Fibroblast of the aortic adventitia (primary cell): ENCODE measurements at regions not wholly inside any gene's neighbourhood (a gene's known extent, or its start where the extent isn't known, plus 50 kb on each side); places are given as distances from the start of the nearest gene placed in this dataset.

ENCODE experiments used
- DNase-seq: peaks from one replicate; pipeline ENCODE4 v3.0.0-alpha.2; 2010; ENCODE audit warnings: low read depth
- H3K4me3 ChIP-seq: 2 replicates; pipeline ENCODE4 v1.5.1; 2011; ENCODE audit warnings: low read depth, mild to moderate bottlenecking, control low read depth, low read length, moderate library complexity
- CTCF ChIP-seq: IDR thresholded peaks from 2 replicates; pipeline ENCODE4 v1.5.1; 2011; ENCODE audit warnings: mild to moderate bottlenecking, low read length, control low read depth, inconsistent platforms; ENCODE audit not compliant: insufficient read depth

DNA sequence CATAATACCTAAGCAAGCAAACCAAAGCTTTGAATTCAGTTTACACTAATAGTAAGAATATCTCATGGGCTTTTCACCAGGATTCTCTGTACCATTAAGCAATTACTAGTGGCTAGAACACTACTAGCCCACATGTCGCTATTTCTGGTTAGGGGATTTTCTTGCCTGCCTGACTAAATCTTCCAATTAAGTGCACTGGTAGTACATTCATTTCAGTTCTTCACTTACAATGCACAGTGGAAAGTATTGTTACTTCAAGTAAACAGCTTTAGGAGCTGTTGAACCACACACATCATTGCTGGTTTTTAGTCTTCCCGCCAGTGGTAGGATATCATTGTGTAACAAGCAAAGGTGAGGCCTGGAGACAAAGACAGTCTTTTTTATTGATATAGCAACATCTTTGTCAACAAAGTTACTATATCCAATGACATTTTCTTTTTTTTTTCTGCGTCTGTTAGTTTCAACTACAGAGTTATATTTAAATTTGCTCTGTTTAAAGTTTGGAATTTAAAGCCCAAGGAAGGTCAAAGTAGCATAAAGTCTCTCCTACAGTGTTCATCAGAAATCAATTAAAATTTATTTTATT, 826.8 kb upstream of the NR2F2 start:
- DNase-seq: no peak
- no peak overlapping the region for H3K4me3 ChIP-seq
- no peak for TF ChIP-seq CTCF

DNA sequence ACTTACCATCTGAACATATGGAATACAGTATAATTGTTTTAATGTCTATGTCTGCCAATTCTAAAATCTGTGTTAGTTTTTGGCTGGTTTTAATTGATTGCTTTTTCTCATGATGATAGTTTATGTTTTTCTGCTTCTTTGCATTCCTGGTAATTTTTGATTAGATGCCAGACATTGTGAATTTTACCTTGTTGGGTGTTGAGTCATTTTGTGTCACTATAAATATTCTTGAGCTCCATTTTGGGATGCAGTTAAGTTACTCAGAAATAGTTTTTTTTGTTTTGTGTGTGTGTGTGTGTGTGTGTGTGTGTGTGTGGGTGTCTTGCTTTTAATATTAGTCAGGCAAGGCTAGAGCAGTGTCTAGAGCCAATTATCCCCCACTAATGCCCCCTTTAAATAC, 818.8 kb upstream of the NR2F2 start:
- no peak overlapping the region for H3K4me3 ChIP-seq
- DNase-seq: peak; percentile 34
- no peak for TF ChIP-seq CTCF

- H3K4me3 ChIP-seq: no peak overlapping the region
- no peak for TF ChIP-seq CTCF
- DNase-seq: no peak
Observed at GRCh38 chr15:95512906-95513305, 817.6 kb upstream of the NR2F2 start.

DNA sequence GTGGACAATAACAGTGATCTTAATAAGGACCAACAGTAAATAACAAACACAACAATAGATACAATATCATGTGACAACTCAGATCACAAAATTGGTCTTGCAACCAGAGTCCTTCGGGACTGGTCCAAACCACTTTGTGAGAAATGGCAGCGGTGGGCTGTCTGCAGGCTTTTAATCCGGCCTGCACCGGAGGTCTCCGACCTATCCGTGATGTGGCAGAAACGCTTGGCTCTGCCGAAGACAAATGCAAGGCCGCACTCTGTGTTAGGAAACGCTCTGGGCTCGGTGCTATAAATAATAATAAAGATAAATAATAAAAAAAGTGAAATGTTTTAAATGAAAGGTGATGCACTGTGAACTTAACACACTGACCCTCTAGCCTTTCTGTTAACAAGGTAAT, 810.6 kb upstream of the NR2F2 start:
- no peak for TF ChIP-seq CTCF
- DNase-seq: no peak
- H3K4me3 ChIP-seq: no peak overlapping the region

DNA sequence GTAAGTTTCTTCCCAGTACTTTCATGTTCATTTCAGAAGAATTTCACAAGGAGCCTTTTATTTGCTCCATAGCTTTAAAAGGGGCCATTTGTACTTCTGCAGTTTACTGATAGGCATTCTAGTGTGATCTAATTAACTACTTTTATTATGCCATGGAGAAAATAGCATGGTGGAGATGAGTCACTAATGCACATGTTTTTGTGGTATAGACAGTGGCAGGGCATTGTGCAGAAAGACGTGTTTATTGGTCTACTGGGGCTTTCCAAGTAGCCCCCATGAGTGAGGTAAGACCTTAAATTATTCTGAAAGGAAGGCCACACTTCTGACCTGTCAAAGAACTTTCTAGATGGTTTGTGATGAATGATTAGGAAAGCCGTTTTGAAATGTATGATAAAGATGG, 810.0 kb upstream of the NR2F2 start:
- no peak for DNase-seq
- no peak for TF ChIP-seq CTCF
- no peak overlapping the region for H3K4me3 ChIP-seq

DNA sequence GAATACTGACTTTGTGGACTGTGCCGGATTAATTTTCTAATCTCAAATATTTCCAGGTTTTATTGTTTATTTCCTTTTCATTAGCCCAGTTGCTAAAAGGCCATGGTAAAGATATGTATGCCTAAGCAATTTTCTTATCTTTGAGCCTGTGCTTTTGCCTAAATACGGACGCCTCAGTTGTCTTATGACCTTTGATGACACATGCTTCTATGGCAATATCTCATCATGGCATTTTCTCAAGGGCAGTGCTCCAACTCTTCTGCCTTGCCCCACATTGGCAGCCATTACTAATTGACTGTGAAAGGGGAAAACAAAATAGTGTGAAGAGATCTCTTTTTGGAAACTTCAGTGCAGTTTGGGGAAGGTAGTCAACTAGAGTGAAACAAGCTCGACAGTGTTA, 809.6 kb upstream of the NR2F2 start:
- no peak overlapping the region for H3K4me3 ChIP-seq
- no peak for TF ChIP-seq CTCF
- DNase-seq: no peak

DNA sequence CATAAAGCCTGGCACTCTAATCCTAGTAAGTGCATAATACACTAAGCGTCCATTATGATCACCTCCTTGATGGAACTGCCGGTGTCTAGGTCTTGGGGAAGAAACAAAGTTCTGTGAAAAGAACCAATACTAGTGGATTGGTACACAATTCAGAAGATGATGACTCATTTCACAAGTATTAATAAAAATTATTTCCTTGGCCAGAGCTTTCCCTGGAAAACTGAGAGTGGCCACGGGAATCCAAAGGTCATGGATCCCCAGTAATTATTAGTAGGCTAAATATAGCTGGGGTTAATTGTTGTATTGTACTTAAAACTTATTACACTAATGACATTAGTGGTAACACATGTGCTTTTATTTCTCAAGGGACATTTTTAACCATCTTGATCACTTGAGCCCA, 808.0 kb upstream of the NR2F2 start:
- no peak for TF ChIP-seq CTCF
- no peak overlapping the region for H3K4me3 ChIP-seq
- peak; percentile 9 for DNase-seq
